ENCODE measurements at regions not wholly inside any gene's neighbourhood (a gene's known extent, or its start where the extent isn't known, plus 50 kb on each side); places are given as distances from the start of the nearest gene placed in this dataset.

- ChIA-PET POLR2A (no interaction called here), SMC1A (ENCODE audit: uncharacterized antibody, unreplicated experiment) (no interaction called here), RAD21 (ENCODE audit: unreplicated experiment) (no interaction called here), CTCF (no interaction called here)
- Histone ChIP-seq H3K27me3 (replicated peaks in 1 of 2; ENCODE audit: control insufficient read depth in 2 of 2, insufficient read depth in 2 of 2, low read length in 1 of 2) (no peaks in the 10 kb centered on the region), H3K9ac (ENCODE audit: control insufficient read depth, insufficient read depth, low read length) (no peak overlapping the region), H3K9me3 (replicated peaks; ENCODE audit: control insufficient read depth, insufficient read depth, low read length) (no peaks in the 10 kb centered on the region), H3K4me2 (ENCODE audit: control insufficient read depth, insufficient read depth) (no peak overlapping the region), H3K79me2 (ENCODE audit: control insufficient read depth, insufficient read depth, low read length) (no peaks in the 10 kb centered on the region), H2AFZ (ENCODE audit: control insufficient read depth, low read depth, low read length) (no peak overlapping the region), H3K4me1 (ENCODE audit: control insufficient read depth, insufficient read depth, low read length) (no peaks in the 10 kb centered on the region), H3K36me3 (ENCODE audit: control insufficient read depth in 2 of 2, insufficient read depth in 2 of 2, low read length in 1 of 2) (no peaks in the 10 kb centered on the region), H3K27ac (ENCODE audit: control insufficient read depth, insufficient read depth) (no peak overlapping the region), H4K20me1 (ENCODE audit: control insufficient read depth, insufficient read depth) (no peaks in the 10 kb centered on the region), H3K4me3 (no peak overlapping the region)
- no peak for TF ChIP-seq SRF (IDR thresholded peaks at IDR 0.05; ENCODE audit: low read depth in 2 of 2, low read length in 2 of 2)
- TF ChIP-seq, protein P1, sequence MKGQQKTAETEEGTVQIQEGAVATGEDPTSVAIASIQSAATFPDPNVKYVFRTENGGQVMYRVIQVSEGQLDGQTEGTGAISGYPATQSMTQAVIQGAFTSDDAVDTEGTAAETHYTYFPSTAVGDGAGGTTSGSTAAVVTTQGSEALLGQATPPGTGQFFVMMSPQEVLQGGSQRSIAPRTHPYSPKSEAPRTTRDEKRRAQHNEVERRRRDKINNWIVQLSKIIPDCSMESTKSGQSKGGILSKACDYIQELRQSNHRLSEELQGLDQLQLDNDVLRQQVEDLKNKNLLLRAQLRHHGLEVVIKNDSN (IDR thresholded peaks at IDR 0.05; ENCODE audit: borderline replicate concordance, extremely low read length, insufficient read depth, low read depth, low read length), result no peak
- TF ChIP-seq, protein P2, sequence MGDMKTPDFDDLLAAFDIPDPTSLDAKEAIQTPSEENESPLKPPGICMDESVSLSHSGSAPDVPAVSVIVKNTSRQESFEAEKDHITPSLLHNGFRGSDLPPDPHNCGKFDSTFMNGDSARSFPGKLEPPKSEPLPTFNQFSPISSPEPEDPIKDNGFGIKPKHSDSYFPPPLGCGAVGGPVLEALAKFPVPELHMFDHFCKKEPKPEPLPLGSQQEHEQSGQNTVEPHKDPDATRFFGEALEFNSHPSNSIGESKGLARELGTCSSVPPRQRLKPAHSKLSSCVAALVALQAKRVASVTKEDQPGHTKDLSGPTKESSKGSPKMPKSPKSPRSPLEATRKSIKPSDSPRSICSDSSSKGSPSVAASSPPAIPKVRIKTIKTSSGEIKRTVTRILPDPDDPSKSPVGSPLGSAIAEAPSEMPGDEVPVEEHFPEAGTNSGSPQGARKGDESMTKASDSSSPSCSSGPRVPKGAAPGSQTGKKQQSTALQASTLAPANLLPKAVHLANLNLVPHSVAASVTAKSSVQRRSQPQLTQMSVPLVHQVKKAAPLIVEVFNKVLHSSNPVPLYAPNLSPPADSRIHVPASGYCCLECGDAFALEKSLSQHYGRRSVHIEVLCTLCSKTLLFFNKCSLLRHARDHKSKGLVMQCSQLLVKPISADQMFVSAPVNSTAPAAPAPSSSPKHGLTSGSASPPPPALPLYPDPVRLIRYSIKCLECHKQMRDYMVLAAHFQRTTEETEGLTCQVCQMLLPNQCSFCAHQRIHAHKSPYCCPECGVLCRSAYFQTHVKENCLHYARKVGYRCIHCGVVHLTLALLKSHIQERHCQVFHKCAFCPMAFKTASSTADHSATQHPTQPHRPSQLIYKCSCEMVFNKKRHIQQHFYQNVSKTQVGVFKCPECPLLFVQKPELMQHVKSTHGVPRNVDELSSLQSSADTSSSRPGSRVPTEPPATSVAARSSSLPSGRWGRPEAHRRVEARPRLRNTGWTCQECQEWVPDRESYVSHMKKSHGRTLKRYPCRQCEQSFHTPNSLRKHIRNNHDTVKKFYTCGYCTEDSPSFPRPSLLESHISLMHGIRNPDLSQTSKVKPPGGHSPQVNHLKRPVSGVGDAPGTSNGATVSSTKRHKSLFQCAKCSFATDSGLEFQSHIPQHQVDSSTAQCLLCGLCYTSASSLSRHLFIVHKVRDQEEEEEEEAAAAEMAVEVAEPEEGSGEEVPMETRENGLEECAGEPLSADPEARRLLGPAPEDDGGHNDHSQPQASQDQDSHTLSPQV (IDR thresholded peaks at IDR 0.05), result no peak
- no peak for TF ChIP-seq MEF2B (IDR thresholded peaks at IDR 0.05; ENCODE audit: partially characterized antibody, poor library complexity, severe bottlenecking)
- no peak for TF ChIP-seq TCF3 (IDR thresholded peaks at IDR 0.05; ENCODE audit: borderline replicate concordance, insufficient read depth, low read depth, low read length)
- TF ChIP-seq NFIC (IDR thresholded peaks at IDR 0.05; ENCODE audit: low read depth, low read length), result no peak
- ATAC-seq (no peak), DNase-seq (ENCODE audit: low read depth, low spot score) (no peak), FAIRE-seq (no peak)
- intact Hi-C loops (cut with micrococcal nuclease; ENCODE audit: unreplicated experiment), result no loop called here
- in situ Hi-C loops (cut with MboI), result no loop called here
- 8% methylated on average over 7 of the region's 7 CpGs for WGBS (ENCODE audit: insufficient coverage, insufficient replicate concordance, low lambda C conversion rate, missing lambda C conversion rate)
- BruUV-seq (replicated peaks), result no TSS peak
These were observed 282.9 kb downstream of the NFIB start for GRCh38 chr9:14031060-14031414.
